WTC11 (cell line): ENCODE measurements at regions not wholly inside any gene's neighbourhood (a gene's known extent, or its start where the extent isn't known, plus 50 kb on each side); places are given as distances from the start of the nearest gene placed in this dataset.

ENCODE experiments used
- ATAC-seq: fragments of 200-7000 bp; cut with Tn5 transposase; 2 replicates; pipeline ENCODE4 v1.10.0; 2021; ENCODE audit warnings: mild to moderate bottlenecking, moderate library complexity
- CTCF ChIA-PET: fragments of 300-600 bp; sonication (Branson Sonifier 250); formaldehyde crosslinking; loops from one replicate; lab custom pipeline; 2021; ENCODE audit warnings: antibody characterized with exemption; lab: Charles Lee
- POLR2A ChIA-PET: fragments of 350-600 bp; sonication (Branson Sonifier 250); formaldehyde crosslinking; loops from one replicate; lab custom pipeline; 2021; ENCODE audit warnings: antibody characterized with exemption; lab: Charles Lee
- DNase-seq: peaks from one replicate; pipeline ENCODE4 v3.0.0; 2021; ENCODE audit warnings: low spot score
- H3K27ac Mint-ChIP-seq: 2 replicates; pipeline ENCODE4 v1.8.0; 2021; ENCODE audit warnings: mixed read lengths
- H3K27me3 Mint-ChIP-seq: 2 replicates; pipeline ENCODE4 v1.8.0; 2021; ENCODE audit warnings: low read depth, mild to moderate bottlenecking, moderate library complexity, mixed read lengths
- H3K36me3 Mint-ChIP-seq: 2 replicates; pipeline ENCODE4 v1.8.0; 2021; ENCODE audit warnings: mixed read lengths
- H3K4me1 Mint-ChIP-seq: 2 replicates; pipeline ENCODE4 v1.8.0; 2022; ENCODE audit warnings: mixed read lengths
- H3K4me3 Mint-ChIP-seq: 2 replicates; pipeline ENCODE4 v1.8.0; 2021; ENCODE audit warnings: mild to moderate bottlenecking, moderate library complexity, mixed read lengths
- H3K9me3 Mint-ChIP-seq: 2 replicates; pipeline ENCODE4 v1.8.0; 2021; ENCODE audit warnings: mixed read lengths
- ARID4B ChIP-seq: sonication (generic); formaldehyde crosslinking; IDR thresholded peaks from 2 replicates; pipeline ENCODE4 v1.8.0; 2023; ENCODE audit warnings: missing genetic modification reagents, mild to moderate bottlenecking, borderline replicate concordance
- ATF6 ChIP-seq: sonication (generic); formaldehyde crosslinking; IDR thresholded peaks from 2 replicates; pipeline ENCODE4 v1.8.1; 2023; ENCODE audit warnings: mild to moderate bottlenecking, missing genetic modification reagents
- CDX4 ChIP-seq: fragments of 250-450 bp; sonication (Bioruptor Pico); IDR thresholded peaks from 2 replicates; pipeline ENCODE4 v1.9.0; 2021; ENCODE audit warnings: moderate library complexity, mild to moderate bottlenecking, inconsistent platforms, borderline replicate concordance
- CREM ChIP-seq: sonication (generic); formaldehyde crosslinking; IDR thresholded peaks from 2 replicates; pipeline ENCODE4 v1.8.1; 2022; ENCODE audit warnings: mild to moderate bottlenecking, missing genetic modification reagents, moderate library complexity
- E2F5 ChIP-seq: sonication (generic); formaldehyde crosslinking; IDR thresholded peaks from 2 replicates; pipeline ENCODE4 v1.8.1; 2022; ENCODE audit warnings: mild to moderate bottlenecking, moderate library complexity, missing genetic modification reagents
- ELF4 ChIP-seq: sonication (generic); formaldehyde crosslinking; IDR thresholded peaks from 2 replicates; pipeline ENCODE4 v1.8.1; 2022; ENCODE audit warnings: low read depth, mild to moderate bottlenecking, moderate library complexity, missing genetic modification reagents
- FOXK1 ChIP-seq: sonication (generic); formaldehyde crosslinking; IDR thresholded peaks from 2 replicates; pipeline ENCODE4 v1.8.0; 2022; ENCODE audit warnings: mild to moderate bottlenecking, moderate library complexity, missing genetic modification reagents
- GABPB1 ChIP-seq: sonication (generic); formaldehyde crosslinking; IDR thresholded peaks from 2 replicates; pipeline ENCODE4 v1.8.1; 2023; ENCODE audit warnings: mild to moderate bottlenecking, missing genetic modification reagents
- IRF2 ChIP-seq: sonication (generic); formaldehyde crosslinking; IDR thresholded peaks from 2 replicates; pipeline ENCODE4 v1.8.0; 2022; ENCODE audit warnings: low read depth, missing genetic modification reagents, borderline replicate concordance
- KAT7 ChIP-seq: sonication (generic); formaldehyde crosslinking; IDR thresholded peaks from 2 replicates; pipeline ENCODE4 v1.8.1; 2023; ENCODE audit warnings: missing genetic modification reagents, mild to moderate bottlenecking, borderline replicate concordance
- MAX ChIP-seq: sonication (generic); formaldehyde crosslinking; IDR thresholded peaks from 2 replicates; pipeline ENCODE4 v1.8.0; 2022; ENCODE audit warnings: mild to moderate bottlenecking, missing genetic modification reagents
- NFATC4 ChIP-seq: fragments of 250-450 bp; sonication (Bioruptor Pico); IDR thresholded peaks from 2 replicates; pipeline ENCODE4 v1.9.0; 2021; ENCODE audit warnings: mild to moderate bottlenecking
- NR2C2 ChIP-seq: sonication (generic); formaldehyde crosslinking; IDR thresholded peaks from 2 replicates; pipeline ENCODE4 v1.8.0; 2022; ENCODE audit warnings: mild to moderate bottlenecking, missing genetic modification reagents
- PREB ChIP-seq: sonication (generic); formaldehyde crosslinking; IDR thresholded peaks from 2 replicates; pipeline ENCODE4 v1.8.1; 2022; ENCODE audit warnings: mild to moderate bottlenecking, missing genetic modification reagents, moderate library complexity, borderline replicate concordance
- PRRX2 ChIP-seq: fragments of 250-450 bp; sonication (Bioruptor Pico); IDR thresholded peaks from 2 replicates; pipeline ENCODE4 v1.8.0; 2021; ENCODE audit warnings: mild to moderate bottlenecking
- SOX15 ChIP-seq: fragments of 250-450 bp; sonication (Bioruptor Pico); IDR thresholded peaks from 2 replicates; pipeline ENCODE4 v1.9.0; 2021; ENCODE audit warnings: mild to moderate bottlenecking
- TEAD1 ChIP-seq: sonication (generic); formaldehyde crosslinking; IDR thresholded peaks from 2 replicates; pipeline ENCODE4 v1.8.0; 2022; ENCODE audit warnings: mild to moderate bottlenecking, missing genetic modification reagents
- ZBTB21 ChIP-seq: sonication (generic); formaldehyde crosslinking; IDR thresholded peaks from 2 replicates; pipeline ENCODE4 v1.8.1; 2023; ENCODE audit warnings: mild to moderate bottlenecking, missing genetic modification reagents, borderline replicate concordance
- ZNF121 ChIP-seq: sonication (generic); formaldehyde crosslinking; IDR thresholded peaks from 2 replicates; pipeline ENCODE4 v1.8.0; 2023; ENCODE audit warnings: missing genetic modification reagents
- ZNF138 ChIP-seq: sonication (generic); formaldehyde crosslinking; conservative IDR thresholded peaks from 2 replicates; pipeline ENCODE4 v1.8.1; 2022; ENCODE audit warnings: mild to moderate bottlenecking, moderate library complexity, missing genetic modification reagents
- ZNF232 ChIP-seq: sonication (generic); formaldehyde crosslinking; IDR thresholded peaks from 2 replicates; pipeline ENCODE4 v1.8.0; 2022; ENCODE audit warnings: mild to moderate bottlenecking, missing genetic modification reagents
- ZNF396 ChIP-seq: fragments of 250-450 bp; sonication (Bioruptor Pico); IDR thresholded peaks from 2 replicates; pipeline ENCODE4 v1.8.0; 2021; ENCODE audit warnings: mild to moderate bottlenecking, moderate library complexity, borderline replicate concordance
- ZNF423 ChIP-seq: fragments of 250-450 bp; sonication (Bioruptor Pico); IDR thresholded peaks from 2 replicates; pipeline ENCODE4 v2.1.2; 2022; ENCODE audit warnings: mild to moderate bottlenecking, moderate library complexity
- ZNF425 ChIP-seq: fragments of 250-450 bp; sonication (Bioruptor Pico); conservative IDR thresholded peaks from 2 replicates; pipeline ENCODE4 v1.9.0; 2021; ENCODE audit warnings: mild to moderate bottlenecking
- ZNF671 ChIP-seq: fragments of 250-450 bp; sonication (Bioruptor Pico); IDR thresholded peaks from 2 replicates; pipeline ENCODE4 v1.8.0; 2021; ENCODE audit warnings: mild to moderate bottlenecking

GRCh38 chr20:19835533-19836222 is 77.6 kb downstream of the RIN2 start:
- TF ChIP-seq NFATC4 (CRISPR knock-in tag), result no peak
- no peak for TF ChIP-seq CDX4 (CRISPR knock-in tag)
- TF ChIP-seq GABPB1, result no peak
- no peak for TF ChIP-seq FOXK1 (CRISPR knock-in tag)
- TF ChIP-seq KAT7 (CRISPR knock-in tag), result no peak
- no peak for TF ChIP-seq TEAD1 (CRISPR knock-in tag)
- no peak for TF ChIP-seq ZNF396
- TF ChIP-seq CREM, result no peak
- TF ChIP-seq NR2C2 (CRISPR knock-in tag), result no peak
- no peak for TF ChIP-seq ZBTB21 (CRISPR knock-in tag)
- no peak for TF ChIP-seq ZNF232 (CRISPR knock-in tag)
- TF ChIP-seq E2F5, result no peak
- H3K4me1 Mint-ChIP-seq, result peaks cover 17% of the 10 kb centered on the region
- no peak overlapping the region for H3K4me3 Mint-ChIP-seq
- no peaks in the 10 kb centered on the region; the same call in 1 of the 2 replicates for H3K9me3 Mint-ChIP-seq
- CTCF ChIA-PET, result no interaction called here
- POLR2A ChIA-PET, result no interaction called here
- peak; percentile 20 for DNase-seq
- ATAC-seq, result peak; percentile 71
- H3K27ac Mint-ChIP-seq, result no peak overlapping the region
- H3K27me3 Mint-ChIP-seq, result no peaks in the 10 kb centered on the region
- H3K36me3 Mint-ChIP-seq, result no peaks in the 10 kb centered on the region

- POLR2A ChIA-PET, result interaction anchor here (1.2 kb wide), 1 partner anchor 13 kb away, joined by 3 read pairs; no protein-coding TSS in a partner anchor
- ATAC-seq, result no peak
Observed at GRCh38 chr20:19838468-19838867, 80.4 kb downstream of the RIN2 start.

More at GRCh38 chr20:19838468-19838867, 80.4 kb downstream of the RIN2 start:
- Mint-ChIP-seq H3K4me3 (no peak overlapping the region), H3K36me3 (no peaks in the 10 kb centered on the region), H3K9me3 (peaks cover 9% of the 10 kb centered on the region), H3K27me3 (no peaks in the 10 kb centered on the region), H3K27ac (no peak overlapping the region), H3K4me1 (peaks cover 17% of the 10 kb centered on the region)
- DNase-seq, result no peak
- CTCF ChIA-PET, result interaction anchor here (0.8 kb wide), 1 partner anchor 137 kb away, joined by 3 read pairs; no protein-coding TSS in a partner anchor
- TF ChIP-seq ZNF425 (CRISPR knock-in tag), result no peak
- no peak for TF ChIP-seq SOX15 (CRISPR knock-in tag)
- TF ChIP-seq MAX, result no peak
- TF ChIP-seq PRRX2 (CRISPR knock-in tag), result no peak
- no peak for TF ChIP-seq PREB (CRISPR knock-in tag)
- TF ChIP-seq IRF2 (CRISPR knock-in tag), result no peak
- TF ChIP-seq NFATC4 (CRISPR knock-in tag), result no peak
- TF ChIP-seq ARID4B (CRISPR knock-in tag), result no peak
- TF ChIP-seq GABPB1, result no peak
- no peak for TF ChIP-seq ZNF423 (CRISPR knock-in tag)
- no peak for TF ChIP-seq ATF6
- TF ChIP-seq FOXK1 (CRISPR knock-in tag), result no peak
- TF ChIP-seq CREM, result no peak
- no peak for TF ChIP-seq ZNF138
- no peak for TF ChIP-seq ELF4 (CRISPR knock-in tag)
- no peak for TF ChIP-seq ZNF671 (CRISPR knock-in tag)
- no peak for TF ChIP-seq ZNF121 (CRISPR knock-in tag)
